ENCODE measurements at regions not wholly inside any gene's neighbourhood (a gene's known extent, or its start where the extent isn't known, plus 50 kb on each side); places are given as distances from the start of the nearest gene placed in this dataset.
"Not testable (repeated sequence)": the region's sequence is repeated elsewhere in the genome, so short reads cannot be mapped to it uniquely, and the experiment has no call there.

DNA sequence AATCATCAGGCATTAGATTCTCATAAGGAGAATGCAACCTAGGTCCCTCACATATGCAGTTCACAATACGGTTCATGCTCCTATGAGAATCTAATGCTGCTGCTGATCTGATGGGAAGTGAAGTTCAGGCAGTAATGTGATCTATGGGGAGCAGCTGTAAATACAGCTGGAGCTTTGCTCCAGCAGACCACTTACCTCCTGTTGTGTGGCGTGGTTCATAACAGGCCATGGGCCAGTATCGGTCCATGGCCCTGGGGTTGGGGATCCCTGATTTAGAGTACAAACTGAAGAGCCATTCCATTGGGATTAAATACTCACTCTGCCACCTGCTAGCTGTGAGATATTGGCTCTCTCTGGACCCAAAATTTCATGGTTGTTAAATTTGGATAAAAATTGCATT is 244.6 kb upstream of the POGK start:
- H3K27ac ChIP-seq (ENCODE audit: low read length) = no peak overlapping the region
- H3K27me3 ChIP-seq (ENCODE audit: low read depth, low read length) = no peaks in the 10 kb centered on the region
- no peak overlapping the region for H3K4me3 ChIP-seq (ENCODE audit: low read depth in 1 of 2, low read length in 2 of 2)
- no peaks in the 10 kb centered on the region for H3K36me3 ChIP-seq (ENCODE audit: control insufficient read depth in 1 of 2, insufficient read depth in 2 of 2, low read length in 2 of 2)
- H3K9me3 ChIP-seq (ENCODE audit: control insufficient read depth in 1 of 2, low read length in 2 of 2) = no peaks in the 10 kb centered on the region
- no peaks in the 10 kb centered on the region for H3K4me1 ChIP-seq (ENCODE audit: control insufficient read depth in 1 of 2, insufficient read depth in 2 of 2, low read length in 2 of 2)

DNA sequence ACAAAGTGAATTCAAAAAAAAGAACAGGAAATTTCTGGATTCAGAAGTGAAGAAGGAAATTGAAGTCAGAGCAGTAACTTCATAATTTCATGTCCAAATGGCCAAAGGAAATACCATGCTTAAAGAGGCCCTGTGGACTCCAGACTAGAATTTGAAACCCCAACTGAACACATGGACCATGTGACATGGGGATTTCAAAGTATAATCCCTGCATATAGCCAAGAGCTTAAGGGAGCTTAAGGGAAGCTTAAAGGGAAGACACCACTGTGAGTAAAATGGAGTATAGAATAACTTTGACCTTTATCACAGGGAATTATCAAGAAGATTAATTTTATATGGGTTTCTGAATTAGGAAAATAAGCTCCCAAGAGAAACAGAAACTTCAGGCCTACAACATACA is 241.8 kb upstream of the POGK start:
- Histone ChIP-seq H3K27ac (ENCODE audit: low read length) (no peak overlapping the region), H3K4me3 (ENCODE audit: low read depth in 1 of 2, low read length in 2 of 2) (no peak overlapping the region), H3K27me3 (ENCODE audit: low read depth, low read length) (no peaks in the 10 kb centered on the region), H3K4me1 (ENCODE audit: control insufficient read depth in 1 of 2, insufficient read depth in 2 of 2, low read length in 2 of 2) (no peaks in the 10 kb centered on the region), H3K9me3 (ENCODE audit: control insufficient read depth in 1 of 2, low read length in 2 of 2) (no peaks in the 10 kb centered on the region), H3K36me3 (ENCODE audit: control insufficient read depth in 1 of 2, insufficient read depth in 2 of 2, low read length in 2 of 2) (no peaks in the 10 kb centered on the region)

DNA sequence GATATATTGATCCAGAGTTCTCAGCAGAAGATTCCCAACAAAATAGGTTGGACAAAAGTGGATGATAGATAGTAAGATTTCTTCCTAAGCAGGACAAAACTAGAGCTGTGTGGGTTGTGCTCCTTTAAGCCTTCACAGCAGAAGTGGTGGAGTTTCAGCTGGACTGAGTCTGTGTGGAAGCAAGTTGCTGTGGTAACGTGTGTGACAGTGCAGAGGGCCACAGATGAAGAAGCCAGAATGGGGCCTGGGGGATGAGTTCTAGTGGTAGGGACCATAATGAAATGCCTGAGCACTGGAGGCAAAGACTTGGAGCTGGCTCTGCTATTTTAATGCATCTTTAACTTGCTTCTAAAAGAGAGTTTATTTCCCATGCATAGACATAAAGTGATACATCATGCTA is 238.7 kb upstream of the POGK start:
- no peaks in the 10 kb centered on the region for H3K27me3 ChIP-seq (ENCODE audit: low read depth, low read length)
- H3K27ac ChIP-seq (ENCODE audit: low read length) = no peak overlapping the region
- no peaks in the 10 kb centered on the region for H3K4me1 ChIP-seq (ENCODE audit: control insufficient read depth in 1 of 2, insufficient read depth in 2 of 2, low read length in 2 of 2)
- no peaks in the 10 kb centered on the region for H3K36me3 ChIP-seq (ENCODE audit: control insufficient read depth in 1 of 2, insufficient read depth in 2 of 2, low read length in 2 of 2)
- no peak overlapping the region for H3K4me3 ChIP-seq (ENCODE audit: low read depth in 1 of 2, low read length in 2 of 2)
- H3K9me3 ChIP-seq (ENCODE audit: control insufficient read depth in 1 of 2, low read length in 2 of 2) = no peaks in the 10 kb centered on the region

DNA sequence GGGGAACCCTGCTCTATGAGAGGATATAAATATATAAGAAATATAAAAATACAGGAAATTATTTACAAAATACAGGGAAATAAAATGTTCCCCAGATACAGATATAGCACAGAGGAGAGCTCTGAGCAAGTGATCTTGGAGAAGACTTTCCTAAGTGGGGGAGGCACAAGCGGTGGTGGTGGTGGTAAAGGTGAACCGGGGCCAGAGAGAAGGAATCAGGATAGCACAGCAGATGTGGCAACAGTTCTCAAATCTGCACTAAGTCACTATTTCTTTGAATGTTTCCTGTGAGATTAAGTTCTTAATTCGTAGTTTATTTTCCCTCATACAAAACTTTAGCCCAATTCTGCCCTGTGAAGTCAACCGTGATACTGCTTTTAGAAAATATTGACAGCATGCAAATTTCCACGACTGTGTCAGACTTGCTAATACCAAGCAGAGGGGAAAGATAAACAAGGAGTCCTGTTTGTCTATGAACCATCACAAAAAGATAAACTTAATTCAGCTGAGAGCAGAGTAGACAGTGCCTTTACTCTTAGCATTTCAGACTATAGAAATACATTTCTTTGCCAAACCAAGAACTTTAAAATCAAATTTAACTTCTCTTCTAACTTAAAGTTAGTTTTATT is 237.5 kb upstream of the POGK start:
- no peak overlapping the region for H3K4me3 ChIP-seq (ENCODE audit: low read depth in 1 of 2, low read length in 2 of 2)
- H3K4me1 ChIP-seq (ENCODE audit: control insufficient read depth in 1 of 2, insufficient read depth in 2 of 2, low read length in 2 of 2) = no peaks in the 10 kb centered on the region
- H3K27ac ChIP-seq (ENCODE audit: low read length) = no peak overlapping the region
- H3K36me3 ChIP-seq (ENCODE audit: control insufficient read depth in 1 of 2, insufficient read depth in 2 of 2, low read length in 2 of 2) = no peaks in the 10 kb centered on the region
- no peaks in the 10 kb centered on the region for H3K9me3 ChIP-seq (ENCODE audit: control insufficient read depth in 1 of 2, low read length in 2 of 2)
- no peaks in the 10 kb centered on the region for H3K27me3 ChIP-seq (ENCODE audit: low read depth, low read length)

DNA sequence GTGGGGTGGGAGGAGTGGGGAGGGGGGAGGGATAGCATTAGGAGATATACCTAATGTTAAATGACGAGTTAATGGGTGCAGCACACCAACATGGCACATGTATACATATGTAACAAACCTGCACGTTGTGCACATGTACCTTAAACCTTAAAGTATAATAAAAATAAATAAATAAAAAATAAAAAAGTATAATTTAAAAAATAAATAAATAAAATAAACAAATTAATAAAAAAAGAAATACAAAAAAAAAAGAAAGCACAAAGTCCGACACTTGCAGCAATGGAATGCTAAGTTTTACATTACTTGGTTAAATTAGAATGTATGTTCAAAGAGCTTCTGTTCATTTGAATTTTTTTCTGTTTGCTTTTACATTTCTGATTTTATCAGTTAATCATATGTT is 236.5 kb upstream of the POGK start:
- H3K27ac ChIP-seq (ENCODE audit: low read length); H3K4me3 ChIP-seq (ENCODE audit: low read depth in 1 of 2, low read length in 2 of 2); H3K36me3 ChIP-seq (ENCODE audit: control insufficient read depth in 1 of 2, insufficient read depth in 2 of 2, low read length in 2 of 2); H3K9me3 ChIP-seq (ENCODE audit: control insufficient read depth in 1 of 2, low read length in 2 of 2); H3K27me3 ChIP-seq (ENCODE audit: low read depth, low read length); H3K4me1 ChIP-seq (ENCODE audit: control insufficient read depth in 1 of 2, insufficient read depth in 2 of 2, low read length in 2 of 2): not testable (repeated sequence)

DNA sequence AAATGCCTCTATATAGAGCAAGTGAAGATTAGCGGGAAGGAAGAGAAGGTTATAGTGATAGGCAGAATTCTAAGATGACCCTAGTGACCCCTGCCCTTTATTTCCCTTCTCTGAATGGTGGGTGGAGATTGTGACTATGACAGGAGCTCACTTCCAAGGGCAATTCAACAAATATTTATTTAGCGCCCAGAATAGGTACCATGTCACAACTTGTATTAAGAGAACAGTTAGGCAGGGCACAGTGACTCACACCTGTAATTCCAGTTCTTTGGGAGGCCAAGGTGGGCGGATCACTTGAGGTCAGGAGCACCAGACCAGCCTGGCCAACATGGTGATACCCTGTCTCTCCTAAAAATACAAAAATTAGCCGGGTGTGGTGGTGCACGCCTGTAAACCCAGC is 236.0 kb upstream of the POGK start:
- Histone ChIP-seq H3K4me1 (ENCODE audit: control insufficient read depth in 1 of 2, insufficient read depth in 2 of 2, low read length in 2 of 2) (no peaks in the 10 kb centered on the region), H3K27ac (ENCODE audit: low read length) (no peak overlapping the region), H3K27me3 (ENCODE audit: low read depth, low read length) (no peaks in the 10 kb centered on the region), H3K36me3 (ENCODE audit: control insufficient read depth in 1 of 2, insufficient read depth in 2 of 2, low read length in 2 of 2) (no peaks in the 10 kb centered on the region), H3K9me3 (ENCODE audit: control insufficient read depth in 1 of 2, low read length in 2 of 2) (no peaks in the 10 kb centered on the region), H3K4me3 (ENCODE audit: low read depth in 1 of 2, low read length in 2 of 2) (no peak overlapping the region)

DNA sequence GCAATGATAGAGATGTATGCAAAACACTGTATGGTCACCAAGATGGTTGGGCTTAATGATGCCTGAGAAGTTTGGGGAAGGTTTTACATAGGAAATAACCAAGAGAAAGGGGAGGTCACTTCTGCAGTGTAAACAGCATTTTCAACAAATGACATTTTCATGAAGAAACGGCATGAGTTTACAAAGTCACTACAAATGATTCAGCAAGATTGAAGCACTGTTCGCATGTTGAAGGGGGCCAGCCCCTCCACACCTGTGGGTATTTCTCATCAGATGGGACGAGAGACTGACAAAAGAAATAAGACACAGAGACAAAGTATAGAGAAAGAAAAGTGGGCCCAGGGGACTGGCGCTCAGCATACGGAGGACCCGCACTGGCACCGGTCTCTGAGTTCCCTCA is 234.1 kb upstream of the POGK start:
- Histone ChIP-seq H3K4me3 (ENCODE audit: low read depth in 1 of 2, low read length in 2 of 2) (no peak overlapping the region), H3K36me3 (ENCODE audit: control insufficient read depth in 1 of 2, insufficient read depth in 2 of 2, low read length in 2 of 2) (no peaks in the 10 kb centered on the region), H3K9me3 (ENCODE audit: control insufficient read depth in 1 of 2, low read length in 2 of 2) (no peaks in the 10 kb centered on the region), H3K27ac (ENCODE audit: low read length) (no peak overlapping the region), H3K4me1 (ENCODE audit: control insufficient read depth in 1 of 2, insufficient read depth in 2 of 2, low read length in 2 of 2) (no peaks in the 10 kb centered on the region), H3K27me3 (ENCODE audit: low read depth, low read length) (no peaks in the 10 kb centered on the region)

DNA sequence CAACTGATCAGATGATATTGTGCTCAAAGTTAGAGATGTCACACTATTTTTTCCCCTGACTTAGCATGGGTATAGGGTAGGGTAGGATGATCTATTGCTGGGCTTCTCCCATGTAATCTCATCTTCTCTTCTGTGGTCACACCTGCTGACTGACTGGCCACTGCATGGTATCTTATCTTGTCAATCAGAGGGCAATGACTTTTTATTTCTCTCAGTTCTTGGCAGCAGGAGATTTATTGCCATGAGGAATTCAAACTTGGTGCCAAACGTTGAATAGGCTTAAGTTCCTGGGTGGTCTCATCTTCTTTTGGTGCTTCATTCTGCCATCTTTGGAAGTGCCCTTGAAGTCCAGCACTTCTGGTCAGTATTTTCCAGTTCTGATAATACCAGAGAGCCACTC is 226.4 kb upstream of the POGK start:
- Histone ChIP-seq H3K27me3 (ENCODE audit: low read depth, low read length) (no peaks in the 10 kb centered on the region), H3K9me3 (ENCODE audit: control insufficient read depth in 1 of 2, low read length in 2 of 2) (no peaks in the 10 kb centered on the region), H3K4me3 (ENCODE audit: low read depth in 1 of 2, low read length in 2 of 2) (no peak overlapping the region), H3K4me1 (ENCODE audit: control insufficient read depth in 1 of 2, insufficient read depth in 2 of 2, low read length in 2 of 2) (no peaks in the 10 kb centered on the region), H3K27ac (ENCODE audit: low read length) (no peak overlapping the region), H3K36me3 (ENCODE audit: control insufficient read depth in 1 of 2, insufficient read depth in 2 of 2, low read length in 2 of 2) (no peaks in the 10 kb centered on the region)

DNA sequence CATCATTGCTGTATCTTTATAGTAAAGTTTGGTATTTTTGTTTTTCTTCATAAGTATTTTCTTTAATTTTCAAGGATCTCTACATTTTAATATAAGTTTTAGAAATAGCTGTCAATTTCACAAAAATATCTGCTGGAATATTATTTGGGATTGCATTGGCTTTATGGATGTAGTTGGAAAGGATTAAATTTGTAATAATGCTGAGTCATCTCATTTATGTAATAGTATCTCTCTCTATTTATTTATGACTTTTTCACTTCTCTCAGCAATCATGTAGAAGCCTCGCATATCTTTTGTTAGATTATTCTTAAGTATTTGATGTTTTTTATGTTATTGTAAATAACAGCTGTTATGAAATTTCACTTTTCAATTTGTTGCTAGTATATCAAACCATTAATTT is 223.1 kb upstream of the POGK start:
- no peaks in the 10 kb centered on the region for H3K36me3 ChIP-seq (ENCODE audit: control insufficient read depth in 1 of 2, insufficient read depth in 2 of 2, low read length in 2 of 2)
- H3K4me1 ChIP-seq (ENCODE audit: control insufficient read depth in 1 of 2, insufficient read depth in 2 of 2, low read length in 2 of 2) = no peaks in the 10 kb centered on the region

DNA sequence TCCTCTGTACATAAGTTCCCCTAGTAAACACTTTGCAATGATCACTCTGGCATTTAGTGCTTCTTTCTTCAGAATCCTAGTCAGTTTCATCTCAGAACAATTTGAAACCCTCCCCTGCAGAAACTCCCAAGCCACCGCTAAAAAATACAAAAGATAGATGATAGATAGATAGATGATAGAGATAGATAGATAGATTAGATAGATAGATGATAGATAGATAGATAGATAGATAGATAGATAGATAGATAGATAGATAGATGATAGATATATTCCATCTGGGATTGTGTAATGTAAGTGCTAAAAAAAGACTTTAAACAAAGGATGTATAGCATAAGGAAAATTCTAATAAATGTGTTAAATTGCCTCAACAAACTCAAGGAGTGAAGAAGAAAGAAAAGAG is 212.6 kb upstream of the POGK start:
- Histone ChIP-seq H3K4me3 (ENCODE audit: low read depth in 1 of 2, low read length in 2 of 2) (no peak overlapping the region), H3K4me1 (ENCODE audit: control insufficient read depth in 1 of 2, insufficient read depth in 2 of 2, low read length in 2 of 2) (no peaks in the 10 kb centered on the region), H3K27ac (ENCODE audit: low read length) (no peak overlapping the region), H3K9me3 (ENCODE audit: control insufficient read depth in 1 of 2, low read length in 2 of 2) (no peaks in the 10 kb centered on the region), H3K36me3 (ENCODE audit: control insufficient read depth in 1 of 2, insufficient read depth in 2 of 2, low read length in 2 of 2) (no peaks in the 10 kb centered on the region), H3K27me3 (ENCODE audit: low read depth, low read length) (no peaks in the 10 kb centered on the region)

More for the DNA sequence above, 223.1 kb upstream of the POGK start:
- no peak overlapping the region for H3K27ac ChIP-seq (ENCODE audit: low read length)
- H3K27me3 ChIP-seq (ENCODE audit: low read depth, low read length) = no peaks in the 10 kb centered on the region
- no peaks in the 10 kb centered on the region for H3K9me3 ChIP-seq (ENCODE audit: control insufficient read depth in 1 of 2, low read length in 2 of 2)
- H3K4me3 ChIP-seq (ENCODE audit: low read depth in 1 of 2, low read length in 2 of 2) = no peak overlapping the region

DNA sequence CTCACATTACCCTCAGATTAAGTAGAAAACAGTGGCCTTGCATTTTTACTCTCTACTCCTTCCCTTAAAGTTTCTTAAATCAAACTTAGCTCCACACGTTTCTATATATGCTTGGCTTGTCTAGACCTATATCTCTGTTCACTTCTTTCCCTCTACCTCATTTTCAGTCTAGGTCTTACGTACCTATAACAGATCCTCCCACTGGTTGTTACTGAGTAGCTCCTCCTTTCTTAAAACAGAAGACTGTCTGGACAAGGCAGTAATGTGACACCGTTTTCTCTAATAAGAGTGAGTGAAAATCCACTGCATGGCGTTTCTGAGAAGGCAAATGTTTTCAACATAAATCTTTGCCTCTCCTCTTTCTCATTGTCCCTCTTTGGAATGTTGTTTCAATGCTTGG is 211.7 kb upstream of the POGK start:
- Histone ChIP-seq H3K4me1 (ENCODE audit: control insufficient read depth in 1 of 2, insufficient read depth in 2 of 2, low read length in 2 of 2) (no peaks in the 10 kb centered on the region), H3K27me3 (ENCODE audit: low read depth, low read length) (no peaks in the 10 kb centered on the region), H3K4me3 (ENCODE audit: low read depth in 1 of 2, low read length in 2 of 2) (no peak overlapping the region), H3K9me3 (ENCODE audit: control insufficient read depth in 1 of 2, low read length in 2 of 2) (no peaks in the 10 kb centered on the region), H3K27ac (ENCODE audit: low read length) (no peak overlapping the region), H3K36me3 (ENCODE audit: control insufficient read depth in 1 of 2, insufficient read depth in 2 of 2, low read length in 2 of 2) (no peaks in the 10 kb centered on the region)

DNA sequence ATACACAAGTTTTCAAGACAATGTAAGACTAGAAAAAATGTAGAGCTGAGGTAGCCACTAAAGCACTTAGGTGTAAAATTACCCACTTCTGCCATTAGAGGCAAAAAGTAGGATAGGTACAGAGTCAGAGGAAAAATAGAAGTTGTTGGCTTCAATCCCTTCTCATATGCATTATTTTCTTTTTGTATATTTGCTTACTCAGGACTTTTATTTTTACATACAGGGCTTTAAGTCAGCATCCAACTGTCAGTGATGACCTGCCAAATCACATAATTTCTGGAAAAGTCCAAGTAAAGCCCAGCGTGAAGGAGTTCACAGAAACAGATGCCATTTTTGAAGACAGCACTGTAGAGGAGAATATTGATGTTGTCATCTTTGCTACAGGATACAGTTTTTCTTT is 211.0 kb upstream of the POGK start:
- Histone ChIP-seq H3K4me1 (ENCODE audit: control insufficient read depth in 1 of 2, insufficient read depth in 2 of 2, low read length in 2 of 2) (no peaks in the 10 kb centered on the region), H3K27ac (ENCODE audit: low read length) (no peak overlapping the region), H3K4me3 (ENCODE audit: low read depth in 1 of 2, low read length in 2 of 2) (no peak overlapping the region), H3K9me3 (ENCODE audit: control insufficient read depth in 1 of 2, low read length in 2 of 2) (no peaks in the 10 kb centered on the region), H3K27me3 (ENCODE audit: low read depth, low read length) (no peaks in the 10 kb centered on the region), H3K36me3 (ENCODE audit: control insufficient read depth in 1 of 2, insufficient read depth in 2 of 2, low read length in 2 of 2) (no peaks in the 10 kb centered on the region)

Measured in muscle layer of duodenum (tissue), 2 donors.